C1 segment of cervical spinal cord (tissue), 14 donors: ENCODE measurements at regions not wholly inside any gene's neighbourhood (a gene's known extent, or its start where the extent isn't known, plus 50 kb on each side); places are given as distances from the start of the nearest gene placed in this dataset.

ENCODE experiments used
- DNase-seq, 14 donors: peaks; one replicate each; lab custom pipeline; 2025; lab: John Stamatoyannopoulos, UW

DNA sequence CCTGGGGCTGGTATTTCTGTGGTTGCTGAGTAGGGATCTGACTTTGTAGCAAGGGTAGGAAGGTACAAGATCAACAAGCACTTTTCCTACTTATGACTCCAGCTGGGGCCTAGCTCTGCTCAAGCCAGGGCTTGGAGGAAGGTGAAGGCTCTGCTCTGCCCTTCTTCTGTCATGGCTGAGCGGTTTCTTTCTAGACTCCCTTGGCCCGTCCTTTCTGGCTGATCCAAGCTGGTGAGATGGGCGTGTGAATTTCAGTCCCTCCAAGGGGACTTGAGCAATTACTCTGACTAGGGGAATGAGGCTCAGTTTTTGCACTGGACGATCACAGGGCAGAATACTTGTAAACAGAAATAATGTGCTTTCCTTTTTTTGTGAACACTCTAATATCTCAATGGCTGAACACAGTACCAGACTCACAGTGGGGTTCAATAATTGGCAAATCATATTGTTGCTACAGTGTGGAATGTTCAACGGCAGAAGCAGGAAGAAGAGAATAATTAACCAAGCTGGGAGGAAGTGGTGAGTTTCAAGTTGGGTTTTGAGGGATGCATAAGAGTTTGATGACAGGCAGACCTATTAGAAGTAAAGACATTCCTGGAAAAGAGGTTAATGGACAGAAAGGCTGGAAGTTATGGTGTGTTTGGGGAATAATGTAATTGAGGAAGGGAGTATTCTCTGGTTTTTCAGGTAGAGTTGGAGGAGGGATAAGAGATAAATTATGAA lies 507.6 kb downstream of the MIAT start:
- no peak for DNase-seq

- DNase-seq: no peak
These were observed 511.3 kb downstream of the MIAT start for GRCh38 chr22:27168681-27169080.

DNA sequence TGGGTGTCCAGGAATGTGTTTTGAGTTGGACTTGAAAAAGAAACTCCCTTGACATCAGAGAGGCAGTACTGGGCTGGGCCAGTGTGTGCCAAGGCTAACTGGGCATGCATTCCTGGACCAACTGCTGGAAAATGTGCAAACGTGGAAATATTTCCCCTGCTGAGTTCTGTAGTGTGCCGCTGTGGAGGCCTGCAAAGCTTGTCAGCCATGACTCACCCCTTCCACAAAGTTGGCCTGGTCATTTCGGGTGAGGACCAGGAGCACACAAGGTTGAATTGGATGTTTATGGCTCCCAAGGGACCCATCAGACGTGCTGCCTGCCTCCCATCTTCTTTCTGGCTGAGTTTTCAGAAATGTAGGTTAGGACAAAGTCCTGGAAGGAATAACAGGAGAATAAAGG lies 513.1 kb downstream of the MIAT start:
- DNase-seq: no peak

DNA sequence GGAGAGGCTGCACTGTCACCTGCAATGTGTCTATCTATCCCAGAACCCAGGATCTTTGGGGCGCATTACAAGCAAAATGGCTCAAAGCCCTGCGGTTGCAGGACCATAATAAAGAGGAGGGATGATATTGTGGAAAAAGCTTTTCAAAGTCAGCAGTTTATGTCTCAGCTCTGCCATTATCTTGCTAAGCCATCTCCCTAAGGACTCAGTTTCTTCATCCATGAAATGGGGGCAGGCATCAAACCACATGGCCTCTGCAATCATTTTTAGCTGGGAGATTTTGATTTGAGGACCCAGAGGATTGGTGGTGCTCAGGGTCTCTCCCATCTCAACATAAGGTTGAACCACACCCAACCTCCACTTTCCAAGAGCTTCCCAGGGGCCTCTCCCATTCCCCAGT lies 513.8 kb downstream of the MIAT start:
- no peak for DNase-seq

- no peak for DNase-seq
These were observed 516.1 kb downstream of the MIAT start for GRCh38 chr22:27173530-27173929.

GRCh38 chr22:27175021-27175838 lies 517.8 kb downstream of the MIAT start:
- no peak for DNase-seq

- DNase-seq: no peak
These were observed 518.6 kb downstream of the MIAT start for GRCh38 chr22:27175974-27176373.

- DNase-seq: no peak
These were observed 521.8 kb downstream of the MIAT start for GRCh38 chr22:27179161-27179560.

DNA sequence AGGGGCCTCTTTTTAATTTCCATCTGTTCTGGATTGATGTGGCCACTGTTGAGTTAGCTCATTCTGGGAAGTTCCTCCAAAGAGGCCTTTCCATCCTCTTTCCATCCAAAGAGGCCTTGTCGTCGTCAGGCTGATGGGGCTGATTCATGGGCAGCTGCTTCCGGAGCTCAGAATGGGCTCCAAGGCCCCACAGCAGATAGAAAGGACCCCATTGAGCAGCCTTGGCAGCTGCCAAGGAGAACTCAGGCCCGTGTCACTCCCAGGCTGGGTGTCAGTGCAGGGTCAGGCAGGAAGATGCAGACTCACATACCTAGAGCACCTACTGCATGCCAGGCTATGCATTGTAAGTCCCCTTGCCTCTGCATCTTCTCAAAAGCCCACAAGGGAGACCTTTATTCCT lies 524.1 kb downstream of the MIAT start:
- DNase-seq: no peak

GRCh38 chr22:27183474-27183873 lies 526.1 kb downstream of the MIAT start:
- no peak for DNase-seq

DNA sequence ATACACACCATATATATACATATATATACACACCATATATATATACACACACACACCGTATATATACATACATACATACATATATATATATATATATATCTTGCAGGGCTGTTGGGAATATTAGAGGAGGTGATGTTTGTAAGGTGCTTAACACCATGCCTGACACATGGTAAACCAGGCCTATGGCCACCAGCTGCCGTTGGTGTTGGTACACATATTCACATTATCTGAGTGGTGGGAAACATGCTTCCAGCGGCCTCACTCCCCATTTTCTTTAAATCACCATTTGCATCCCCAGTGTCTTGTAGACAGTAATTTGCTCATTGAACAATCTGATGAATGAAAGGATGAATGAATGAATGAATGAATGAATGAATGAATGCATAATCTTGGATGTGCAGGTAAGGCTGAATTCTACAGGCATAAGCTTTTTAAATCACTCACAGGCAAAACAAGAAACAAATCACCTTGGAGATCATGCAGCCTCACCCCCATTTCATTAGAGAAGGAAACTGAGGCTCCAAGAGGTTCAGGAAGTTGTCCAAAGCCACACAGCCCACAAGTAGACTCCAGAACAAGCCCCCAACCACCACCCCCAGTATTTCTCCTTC lies 527.8 kb downstream of the MIAT start:
- DNase-seq: no peak

DNA sequence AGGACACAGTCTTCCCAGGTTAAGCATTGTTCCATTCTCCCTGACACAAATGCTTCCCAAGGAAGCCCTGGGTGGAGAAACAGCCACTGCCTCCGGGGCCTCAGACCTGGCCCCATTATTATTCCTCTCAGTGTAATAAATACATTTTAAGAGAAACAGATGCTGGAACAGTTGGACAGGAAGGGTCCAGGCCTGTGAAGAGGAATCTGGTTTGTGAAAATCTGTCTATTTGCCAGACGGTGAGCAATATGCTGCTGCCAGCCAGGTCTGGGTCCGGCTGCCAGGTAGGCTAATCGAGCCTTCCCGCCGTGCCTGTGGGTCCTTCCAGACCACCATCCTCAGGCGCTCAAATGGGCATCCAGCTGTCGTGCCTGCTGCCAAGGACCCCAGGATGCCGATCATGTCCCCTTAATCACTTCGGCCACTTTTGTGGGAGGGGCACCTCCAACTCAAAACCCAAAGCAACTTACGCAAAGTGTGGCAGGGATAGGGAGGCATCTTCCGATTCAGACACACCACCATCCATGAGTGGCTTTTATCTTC lies 528.4 kb downstream of the MIAT start:
- DNase-seq: no peak

GRCh38 chr22:27186643-27187042 lies 529.3 kb downstream of the MIAT start:
- DNase-seq: no peak

- no peak for DNase-seq
These were observed 534.9 kb downstream of the MIAT start for GRCh38 chr22:27192135-27192829.

- DNase-seq: no peak
These were observed 535.8 kb downstream of the MIAT start for GRCh38 chr22:27193215-27193614.

DNA sequence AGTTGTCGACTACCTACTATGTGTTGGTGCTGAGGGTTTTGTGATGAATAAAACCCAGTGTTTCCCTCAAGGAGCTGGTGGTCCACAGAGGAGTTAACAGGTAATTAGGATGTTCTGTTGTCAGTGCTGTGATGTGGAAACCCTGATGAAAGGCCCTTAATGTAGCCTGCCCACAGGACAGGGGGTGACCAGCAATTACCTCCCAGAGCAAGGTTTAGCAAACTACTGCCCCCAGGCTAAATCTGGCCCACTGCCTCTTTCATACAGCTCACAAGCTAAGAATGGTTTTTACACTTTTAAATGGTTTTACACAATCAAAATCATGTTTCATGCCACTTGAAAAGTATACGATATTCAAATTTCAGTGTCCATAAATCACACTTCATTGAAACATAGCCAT lies 536.2 kb downstream of the MIAT start:
- DNase-seq: no peak

DNA sequence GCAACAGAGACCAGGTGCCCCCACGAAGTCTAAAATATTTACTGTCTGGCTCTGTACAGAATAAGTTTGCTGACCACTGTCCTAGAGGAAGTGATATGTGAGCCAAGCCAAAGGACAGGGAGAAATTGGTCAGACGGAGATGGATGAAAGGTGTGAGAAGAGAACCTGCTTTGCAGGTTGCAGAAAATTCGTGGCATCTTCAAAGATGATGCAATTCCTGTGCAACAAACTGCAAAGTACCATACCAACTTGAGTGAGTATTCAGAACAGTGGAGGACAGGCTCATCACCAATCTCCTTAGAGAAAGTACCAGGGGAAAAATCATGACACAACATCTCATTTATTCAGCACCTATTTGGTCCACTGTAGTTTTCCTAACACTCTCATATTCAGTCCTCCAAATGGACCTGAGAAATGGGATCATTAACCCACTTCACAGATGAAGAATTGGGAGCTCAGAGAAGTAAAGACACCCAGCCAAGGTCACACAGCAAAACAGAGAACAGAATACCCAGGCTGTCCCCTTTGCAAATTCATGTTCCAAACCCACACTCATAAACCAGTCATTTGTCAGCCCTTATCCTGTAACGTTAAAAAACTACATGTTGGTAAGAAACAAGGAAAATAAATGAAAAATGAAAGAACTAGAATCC lies 536.8 kb downstream of the MIAT start:
- DNase-seq: no peak

- no peak for DNase-seq
These were observed 537.7 kb downstream of the MIAT start for GRCh38 chr22:27195094-27195493.

DNA sequence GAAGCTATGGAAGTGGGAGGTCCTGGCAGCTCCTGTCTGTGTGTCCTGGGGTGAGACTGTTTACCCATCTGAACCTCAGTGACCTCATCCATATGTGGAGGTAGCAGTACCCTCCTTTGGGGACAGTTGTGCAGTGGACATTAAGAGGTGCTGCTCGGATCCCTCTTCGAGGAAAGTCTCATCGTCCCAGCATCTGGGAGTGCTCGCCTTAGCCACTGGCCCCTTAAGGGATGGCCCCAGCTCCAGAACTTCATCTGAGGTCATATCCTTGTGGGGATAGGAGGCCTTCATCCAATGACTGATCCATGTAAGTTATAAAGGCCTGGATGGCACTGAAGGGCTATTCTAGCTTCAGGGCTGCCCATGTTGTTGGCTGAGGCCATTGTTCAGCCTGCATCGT lies 538.1 kb downstream of the MIAT start:
- DNase-seq: no peak

DNA sequence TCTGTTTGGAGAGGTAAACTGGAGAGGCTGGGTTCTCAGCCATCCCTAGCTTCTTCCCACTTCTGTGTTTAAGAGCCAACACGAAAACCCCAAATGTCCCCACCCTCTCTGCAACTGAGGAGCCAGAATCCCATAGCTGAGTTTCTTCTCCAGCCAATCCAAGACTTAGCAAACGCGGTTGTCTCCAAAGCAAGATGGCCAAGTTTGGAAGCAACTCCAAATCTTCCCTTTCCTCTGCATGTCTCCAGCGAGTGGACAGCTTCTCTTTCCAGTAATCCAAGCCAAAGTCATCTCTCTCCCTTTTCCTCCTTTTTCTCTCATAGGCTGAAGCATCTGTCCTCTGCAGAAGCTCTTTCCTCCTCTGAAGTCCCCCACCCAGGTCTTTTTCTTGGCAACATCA lies 539.2 kb downstream of the MIAT start:
- DNase-seq: no peak

DNA sequence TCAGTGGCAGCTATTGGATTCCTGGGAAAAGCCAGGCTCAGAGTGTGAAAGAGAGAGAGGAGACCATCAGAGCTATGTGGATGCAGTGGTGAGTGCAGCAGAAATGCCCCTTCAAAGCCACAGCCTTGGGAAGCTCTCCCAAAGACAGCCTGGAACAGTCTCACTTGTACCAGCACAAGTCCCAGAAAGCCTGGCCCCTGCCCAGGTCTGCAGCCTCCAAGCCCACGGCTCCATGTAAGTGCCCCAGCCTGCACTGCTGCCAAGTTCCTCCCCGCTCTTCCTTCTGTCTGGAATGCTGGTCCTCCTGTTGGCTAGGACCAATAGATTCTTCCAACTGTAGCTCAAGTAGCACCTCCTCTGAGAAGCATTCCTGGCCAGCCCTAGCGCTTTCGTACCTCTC lies 539.7 kb downstream of the MIAT start:
- DNase-seq: no peak
